GM06990 (cell line): ENCODE measurements at regions not wholly inside any gene's neighbourhood (a gene's known extent, or its start where the extent isn't known, plus 50 kb on each side); places are given as distances from the start of the nearest gene placed in this dataset.

Source experiments
- DNase-seq: peaks from one replicate; pipeline ENCODE4 v3.0.0-alpha.2; 2011; ENCODE audit not compliant: insufficient read length; ENCODE audit errors: extremely low read depth
- H3K27me3 ChIP-seq: replicated peaks from 2 replicates; pipeline ENCODE4 v1.6.0; 2011; ENCODE audit warnings: low read length; ENCODE audit not compliant: control insufficient read depth, insufficient read depth
- H3K36me3 ChIP-seq: 2 replicates; pipeline ENCODE4 v1.5.1; 2011; ENCODE audit warnings: low read length; ENCODE audit not compliant: control insufficient read depth, insufficient read depth
- H3K4me3 ChIP-seq: replicated peaks from 2 replicates; pipeline ENCODE4 v1.5.1; 2011; ENCODE audit warnings: low read depth, mild to moderate bottlenecking, control low read depth, low read length
- CTCF ChIP-seq: IDR thresholded peaks from 2 replicates; pipeline ENCODE4 v1.5.1; 2011; ENCODE audit warnings: low read length, control low read depth, mild to moderate bottlenecking, inconsistent platforms; ENCODE audit not compliant: insufficient read depth, poor library complexity, severe bottlenecking

GRCh38 chr10:3452173-3452626 is 279.6 kb upstream of the PITRM1 start:
- H3K27me3 ChIP-seq, result no peaks in the 10 kb centered on the region
- DNase-seq, result no peak
- TF ChIP-seq CTCF, result peak; percentile 16
- H3K4me3 ChIP-seq, result no peak overlapping the region
- H3K36me3 ChIP-seq, result no peaks in the 10 kb centered on the region

- DNase-seq, result no peak
- Histone ChIP-seq H3K4me3 (no peak overlapping the region), H3K36me3 (no peaks in the 10 kb centered on the region), H3K27me3 (no peaks in the 10 kb centered on the region)
- no peak for TF ChIP-seq CTCF
Observed at GRCh38 chr10:3451516-3452172, 279.1 kb upstream of the PITRM1 start.

- TF ChIP-seq CTCF, result no peak
- Histone ChIP-seq H3K4me3 (no peak overlapping the region), H3K36me3 (no peaks in the 10 kb centered on the region), H3K27me3 (no peaks in the 10 kb centered on the region)
- no peak for DNase-seq
Observed at GRCh38 chr10:3446221-3446620, 273.6 kb upstream of the PITRM1 start.

GRCh38 chr10:3445648-3446047 is 273.1 kb upstream of the PITRM1 start:
- Histone ChIP-seq H3K27me3 (no peaks in the 10 kb centered on the region), H3K36me3 (no peaks in the 10 kb centered on the region), H3K4me3 (no peak overlapping the region)
- no peak for TF ChIP-seq CTCF
- DNase-seq, result no peak

GRCh38 chr10:3442451-3442990 is 269.9 kb upstream of the PITRM1 start:
- Histone ChIP-seq H3K27me3 (no peaks in the 10 kb centered on the region), H3K36me3 (no peaks in the 10 kb centered on the region), H3K4me3 (no peak overlapping the region)
- no peak for DNase-seq
- no peak for TF ChIP-seq CTCF
